ENCODE measurements at regions not wholly inside any gene's neighbourhood (a gene's known extent, or its start where the extent isn't known, plus 50 kb on each side); places are given as distances from the start of the nearest gene placed in this dataset.

DNA sequence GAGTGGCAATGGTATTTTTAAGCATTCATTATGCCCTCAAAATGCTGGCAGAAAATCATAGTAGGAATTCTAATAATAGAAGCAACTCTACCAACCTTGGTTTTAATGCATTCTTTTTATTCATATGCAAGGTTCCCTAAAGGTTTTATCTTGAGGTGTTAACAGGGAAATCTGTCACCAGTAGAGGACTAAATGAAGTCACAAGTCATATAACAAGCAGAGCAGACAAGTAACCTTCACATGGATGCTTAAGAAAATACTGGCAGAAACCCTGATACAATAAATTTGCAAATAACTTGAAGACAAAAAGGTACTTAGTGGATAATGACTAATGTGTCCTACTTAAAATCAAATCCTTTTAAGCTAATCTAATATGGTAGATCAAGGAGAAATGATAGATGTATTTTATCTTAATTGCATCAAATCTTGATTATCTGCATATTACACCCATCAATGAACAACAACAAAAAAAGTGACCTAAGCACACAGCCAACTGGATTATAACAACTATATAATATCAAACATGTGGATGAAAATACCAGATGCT is 73.3 kb downstream of the RFC3 start:
- DNase-seq (ENCODE audit: low read depth): no peak

DNA sequence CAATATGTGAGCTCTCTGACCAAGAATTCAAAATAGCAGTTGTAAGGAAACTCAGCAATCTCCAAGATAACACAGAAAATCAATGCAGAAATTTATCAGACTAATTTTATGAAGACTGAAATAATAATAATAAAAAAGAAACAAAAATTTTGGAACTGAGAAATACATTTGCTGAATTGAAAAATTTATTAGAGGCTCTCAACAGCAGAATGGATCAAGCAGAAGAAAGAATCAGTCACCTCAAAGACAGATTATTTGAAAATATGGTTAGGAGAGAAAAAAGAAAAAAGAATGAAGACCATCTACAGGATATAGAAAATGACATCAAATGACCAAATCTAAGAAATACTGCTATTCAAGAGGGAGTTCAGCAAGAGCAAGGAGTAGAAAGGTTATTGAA is 75.6 kb downstream of the RFC3 start:
- DNase-seq (ENCODE audit: low read depth): no peak

DNA sequence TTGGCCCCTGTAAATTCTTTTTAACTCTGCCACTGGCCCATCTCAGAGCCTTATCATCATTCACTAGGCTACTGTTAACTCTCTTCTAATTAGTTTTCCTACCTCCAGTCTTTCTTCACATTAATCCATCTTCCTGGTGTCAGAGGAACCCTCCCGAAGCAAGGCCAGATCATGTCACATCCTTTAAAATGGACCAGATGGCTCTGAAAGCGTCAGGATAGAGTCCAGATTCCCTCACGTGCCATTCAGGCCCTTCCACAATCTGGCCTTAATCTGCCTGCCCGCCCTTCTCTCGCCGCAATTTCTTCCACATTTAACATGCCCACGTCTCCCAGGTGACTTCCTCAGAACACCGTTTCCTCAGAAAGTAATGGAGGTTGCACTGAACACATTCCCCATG is 86.5 kb downstream of the RFC3 start:
- no peak for DNase-seq (ENCODE audit: low read depth)

GRCh38 chr13:33908116-33908515 is 90.2 kb downstream of the RFC3 start:
- no peak for DNase-seq (ENCODE audit: low read depth)

DNA sequence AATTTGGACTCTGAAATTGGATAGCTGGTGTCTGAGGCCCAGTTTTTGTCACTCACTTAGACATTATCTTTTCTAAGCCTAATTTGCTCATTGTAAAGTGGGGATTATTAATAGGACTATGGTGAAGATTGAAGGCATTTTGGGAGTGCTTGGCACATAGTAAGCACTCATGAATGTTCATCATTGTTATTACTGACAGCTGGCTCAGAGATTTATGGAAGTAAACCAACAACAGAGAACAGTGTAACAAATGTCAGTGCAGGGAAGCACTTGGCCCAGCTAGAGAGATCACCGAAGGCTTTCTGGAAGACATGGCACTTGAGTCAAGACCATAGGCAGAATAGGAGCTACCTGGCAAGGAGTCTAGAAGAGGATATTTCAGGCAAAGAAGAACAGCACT is 92.3 kb downstream of the RFC3 start:
- no peak for DNase-seq (ENCODE audit: low read depth)

GRCh38 chr13:33911521-33911920 is 93.6 kb downstream of the RFC3 start:
- no peak for DNase-seq (ENCODE audit: low read depth)

DNA sequence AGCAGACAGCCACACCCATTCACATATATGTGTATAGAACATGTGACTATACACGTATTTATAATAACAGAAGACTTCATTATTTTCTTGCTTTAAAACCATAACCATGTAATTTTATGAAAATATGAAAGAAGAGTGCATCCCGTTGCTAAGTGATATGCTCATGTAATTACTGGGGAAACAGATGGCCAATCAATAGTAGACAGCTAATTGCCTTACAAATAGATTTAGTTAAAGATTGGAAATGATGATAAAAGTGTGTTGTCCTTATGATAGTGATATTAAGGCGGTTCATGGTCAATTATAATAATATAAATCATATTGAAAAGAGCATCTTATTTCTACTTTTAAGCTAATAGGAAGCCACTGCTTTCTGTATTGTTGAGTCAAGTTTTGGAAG is 95.9 kb downstream of the RFC3 start:
- DNase-seq (ENCODE audit: low read depth): no peak

DNA sequence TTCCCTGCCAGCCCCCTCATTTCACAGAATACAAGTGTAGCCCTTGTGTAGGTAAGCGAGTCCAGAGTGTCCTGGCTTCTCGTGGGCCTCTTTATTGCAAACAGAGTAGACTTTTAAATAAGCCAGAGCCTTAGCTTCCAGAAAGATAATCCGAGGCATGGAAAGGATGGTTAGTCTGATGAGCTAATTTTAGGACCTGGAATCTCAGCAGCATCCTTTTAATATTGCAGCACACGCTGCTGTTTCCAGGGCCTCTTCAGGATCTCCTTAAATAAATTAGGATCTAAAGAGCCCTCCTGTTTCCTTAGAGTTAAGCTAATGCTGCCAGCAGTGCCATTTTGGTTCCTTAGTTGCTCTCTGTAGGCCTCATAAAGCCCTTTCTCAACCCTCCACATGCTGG is 99.2 kb downstream of the RFC3 start:
- DNase-seq (ENCODE audit: low read depth): no peak

DNA sequence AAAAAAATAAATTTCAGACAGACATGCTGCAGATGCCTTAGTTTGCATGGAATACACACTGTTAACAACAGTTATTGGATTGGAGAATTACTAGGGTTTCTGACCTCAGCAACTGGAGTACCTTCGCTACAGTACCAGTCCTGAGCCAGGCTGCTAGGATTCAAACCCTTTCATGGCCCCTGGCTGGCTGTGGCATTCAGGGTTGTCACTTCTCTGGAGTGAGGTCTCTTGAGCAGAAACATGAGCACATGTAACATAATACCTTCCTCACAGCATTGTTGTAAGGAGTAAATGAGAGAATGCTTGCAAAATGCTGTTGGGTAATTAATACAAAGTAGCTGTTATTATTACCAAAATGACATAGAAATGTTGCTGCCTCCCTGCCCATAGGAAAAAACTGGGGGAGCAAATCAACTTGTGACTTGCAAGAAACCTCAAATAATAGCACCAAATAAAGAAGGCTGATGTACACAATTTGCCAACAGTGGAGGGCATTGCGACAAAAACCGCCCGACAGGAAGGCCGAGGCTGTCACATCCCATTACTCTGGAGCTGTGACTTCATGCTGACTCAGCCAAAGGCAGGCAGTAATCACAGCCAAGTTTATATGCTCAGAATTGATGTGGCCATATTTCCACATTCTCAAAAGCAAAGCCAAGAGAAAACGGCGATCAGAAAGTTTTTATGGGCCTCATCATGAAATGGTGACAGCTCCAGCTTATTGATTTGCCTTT is 100.4 kb downstream of the RFC3 start:
- no peak for DNase-seq (ENCODE audit: low read depth)

GRCh38 chr13:33919120-33919519 is 101.2 kb downstream of the RFC3 start:
- DNase-seq (ENCODE audit: low read depth): no peak

GRCh38 chr13:33925563-33925962 is 107.6 kb downstream of the RFC3 start:
- DNase-seq (ENCODE audit: low read depth): no peak

GRCh38 chr13:33927315-33927714 is 109.4 kb downstream of the RFC3 start:
- no peak for DNase-seq (ENCODE audit: low read depth)

GRCh38 chr13:33931397-33932311 is 113.7 kb downstream of the RFC3 start:
- DNase-seq (ENCODE audit: low read depth): no peak

- no peak for DNase-seq (ENCODE audit: low read depth)
Observed at GRCh38 chr13:33932769-33933406, 114.9 kb downstream of the RFC3 start.

GRCh38 chr13:33933810-33934209 is 115.9 kb downstream of the RFC3 start:
- DNase-seq (ENCODE audit: low read depth): no peak

- no peak for DNase-seq (ENCODE audit: low read depth)
Observed at GRCh38 chr13:33934343-33934742, 116.4 kb downstream of the RFC3 start.

DNA sequence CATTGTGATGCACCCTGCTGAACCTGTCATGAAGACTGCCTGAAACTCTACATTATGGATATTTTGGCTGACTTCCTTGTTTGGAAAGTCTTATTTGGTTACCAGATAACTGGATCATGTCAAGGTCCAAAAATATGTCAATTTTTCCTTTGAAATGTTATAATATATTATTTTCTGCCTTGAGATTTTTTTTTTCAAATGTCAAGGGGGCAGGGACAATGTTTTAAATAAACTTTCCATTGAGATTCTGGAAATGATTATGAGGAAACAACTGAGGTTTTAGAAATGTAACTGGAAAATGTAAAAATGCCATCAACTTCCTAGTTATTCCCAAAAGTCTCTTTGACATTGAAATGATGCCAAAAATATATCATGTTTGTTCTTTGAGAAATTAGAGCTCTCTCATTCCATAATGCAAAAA is 117.0 kb downstream of the RFC3 start:
- DNase-seq (ENCODE audit: low read depth): no peak

- no peak for DNase-seq (ENCODE audit: low read depth)
Observed at GRCh38 chr13:33935969-33936368, 118.0 kb downstream of the RFC3 start.

- no peak for DNase-seq (ENCODE audit: low read depth)
Observed at GRCh38 chr13:33937373-33938098, 119.6 kb downstream of the RFC3 start.

DNA sequence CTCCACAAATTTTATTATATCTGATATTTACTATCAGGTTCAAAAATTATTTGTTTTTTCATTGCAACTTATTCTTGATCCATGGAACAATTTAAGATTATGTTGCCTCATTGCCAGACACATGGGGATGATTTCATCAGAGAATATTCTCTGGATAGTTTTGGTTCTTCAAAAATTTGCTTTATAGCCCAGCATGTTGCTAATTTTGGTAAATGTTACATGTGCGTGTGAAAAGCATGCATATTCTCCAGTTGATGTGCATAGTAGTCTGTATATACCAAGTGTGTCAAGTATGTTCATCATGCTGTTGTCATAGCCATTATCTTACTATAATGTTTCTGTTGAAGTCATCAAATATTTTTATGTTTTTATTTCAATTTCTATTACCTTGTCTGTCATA is 122.3 kb downstream of the RFC3 start:
- DNase-seq (ENCODE audit: low read depth): no peak

- no peak for DNase-seq (ENCODE audit: low read depth)
Observed at GRCh38 chr13:33940898-33941297, 122.9 kb downstream of the RFC3 start.

DNA sequence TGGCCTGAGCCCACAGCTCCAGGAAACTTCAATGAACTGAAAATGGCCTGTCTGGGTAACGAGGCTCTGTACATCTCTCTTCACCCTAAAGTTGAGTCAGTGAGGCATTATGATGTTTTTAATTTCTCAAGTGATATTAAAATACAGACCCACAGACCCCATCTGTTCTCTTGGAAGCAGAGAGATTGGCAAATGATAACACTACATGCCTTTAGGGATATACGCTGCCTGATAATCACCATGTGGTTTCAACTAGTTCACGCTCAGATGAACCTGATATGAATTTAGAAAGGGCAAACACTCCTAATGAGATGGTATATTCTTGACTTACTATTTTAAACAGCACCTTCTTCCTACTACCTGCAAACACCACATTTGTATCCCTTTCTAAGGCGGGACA is 127.5 kb downstream of the RFC3 start:
- no peak for DNase-seq (ENCODE audit: low read depth)
